Upper lobe of left lung (tissue), 4 donors: ENCODE measurements at regions not wholly inside any gene's neighbourhood (a gene's known extent, or its start where the extent isn't known, plus 50 kb on each side); places are given as distances from the start of the nearest gene placed in this dataset.

ENCODE experiments used
- CTCF ChIP-seq, 6 experiments: fragments of 450-650 bp in 4 of 6; fragments of 200-600 bp in 2 of 6; sonication (generic) in 2 of 6; IDR thresholded peaks; one replicate each; pipeline ENCODE4 v1.5.1; 2016 to 2019; ENCODE audit warnings: antibody characterized with exemption in 6 of 6
- EP300 ChIP-seq, 4 donors: sonication (generic); formaldehyde crosslinking; IDR thresholded peaks; one replicate each; pipeline ENCODE4 v1.5.1; 2017; ENCODE audit warnings: antibody characterized with exemption in 4 of 4, control low read depth in 2 of 4
- POLR2A ChIP-seq, 4 donors: fragments of 450-650 bp; IDR thresholded peaks; one replicate each; pipeline ENCODE4 v1.5.1; 2016 to 2017; ENCODE audit warnings: antibody characterized with exemption in 4 of 4, mild to moderate bottlenecking in 2 of 4
- POLR2AphosphoS5 ChIP-seq, 2 donors: sonication (generic); formaldehyde crosslinking; IDR thresholded peaks; one replicate each; pipeline ENCODE4 v1.5.1; 2017; ENCODE audit warnings: antibody characterized with exemption in 2 of 2

GRCh38 chr12:13486794-13487193, 290.3 kb downstream of the EMP1 start:
- TF ChIP-seq CTCF (IDR thresholded peaks at IDR 0.05) (no peak), POLR2A (IDR thresholded peaks at IDR 0.05) (no peak), POLR2AphosphoS5 (IDR thresholded peaks at IDR 0.05) (no peak), EP300 (IDR thresholded peaks at IDR 0.05) (no peak)
